Immature natural killer cell (primary cell): ENCODE measurements at regions not wholly inside any gene's neighbourhood (a gene's known extent, or its start where the extent isn't known, plus 50 kb on each side); places are given as distances from the start of the nearest gene placed in this dataset.

Experiments used
- DNase-seq, 3 donors: peaks; one replicate each; pipeline ENCODE4 v3.0.0; 2022; ENCODE audit warnings: mixed read lengths in 1 of 3
- H3K27ac Mint-ChIP-seq, 6 donors: one replicate each; pipeline ENCODE4 v1.8.0; 2020; ENCODE audit warnings: mixed read lengths in 6 of 6, mild to moderate bottlenecking in 5 of 6, inconsistent platforms in 4 of 6, moderate library complexity in 3 of 6
- H3K27me3 Mint-ChIP-seq, 3 donors: one replicate each; pipeline ENCODE4 v1.8.0; 2020 to 2021; ENCODE audit warnings: low read depth in 3 of 3, mild to moderate bottlenecking in 3 of 3, mixed read lengths in 3 of 3, moderate library complexity in 3 of 3, inconsistent platforms in 1 of 3
- H3K36me3 Mint-ChIP-seq, 3 donors: one replicate each; pipeline ENCODE4 v1.8.0; 2020; ENCODE audit warnings: mixed read lengths in 3 of 3, inconsistent platforms in 2 of 3, mild to moderate bottlenecking in 2 of 3
- H3K4me1 Mint-ChIP-seq, 2 donors: one replicate each; pipeline ENCODE4 v1.8.0; 2020; ENCODE audit warnings: inconsistent platforms in 2 of 2, mild to moderate bottlenecking in 2 of 2, mixed read lengths in 2 of 2, moderate library complexity in 1 of 2
- H3K4me3 Mint-ChIP-seq, 5 donors: one replicate each; pipeline ENCODE4 v1.8.0; 2020; ENCODE audit warnings: mild to moderate bottlenecking in 5 of 5, mixed read lengths in 5 of 5, inconsistent platforms in 3 of 5, moderate library complexity in 3 of 5
- H3K9me3 Mint-ChIP-seq, 6 donors: one replicate each; pipeline ENCODE4 v1.8.0; 2020; ENCODE audit warnings: mild to moderate bottlenecking in 6 of 6, mixed read lengths in 6 of 6, inconsistent platforms in 4 of 6, moderate library complexity in 3 of 6

DNA sequence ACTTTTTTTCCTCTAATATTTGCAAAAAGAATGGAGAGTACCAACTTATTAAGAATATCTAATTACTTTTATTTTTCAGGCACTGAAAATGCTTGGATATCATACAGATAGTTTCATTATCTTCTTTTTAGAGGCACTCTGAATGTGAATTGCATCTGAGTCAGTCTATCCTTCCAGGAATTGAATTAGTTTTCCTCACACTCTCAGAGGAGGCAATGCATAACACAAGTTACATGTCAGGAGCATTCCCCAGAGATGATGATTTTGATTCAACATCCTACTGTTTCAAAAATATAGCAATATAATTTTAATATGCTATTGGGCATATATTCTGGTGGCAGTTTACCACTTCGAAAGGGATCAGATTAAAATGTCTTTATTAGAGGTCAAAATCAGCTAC, 1315.4 kb downstream of the PCDH9 start:
- no peaks in the 10 kb centered on the region for H3K4me1 Mint-ChIP-seq
- H3K27ac Mint-ChIP-seq = no peak overlapping the region
- DNase-seq = no peak
- no peaks in the 10 kb centered on the region for H3K36me3 Mint-ChIP-seq
- H3K4me3 Mint-ChIP-seq = no peak overlapping the region
- peaks cover 0 to 9% (median under 1%) of the 10 kb centered on the region in 6 donors for H3K9me3 Mint-ChIP-seq
- H3K27me3 Mint-ChIP-seq = no peaks in the 10 kb centered on the region

DNA sequence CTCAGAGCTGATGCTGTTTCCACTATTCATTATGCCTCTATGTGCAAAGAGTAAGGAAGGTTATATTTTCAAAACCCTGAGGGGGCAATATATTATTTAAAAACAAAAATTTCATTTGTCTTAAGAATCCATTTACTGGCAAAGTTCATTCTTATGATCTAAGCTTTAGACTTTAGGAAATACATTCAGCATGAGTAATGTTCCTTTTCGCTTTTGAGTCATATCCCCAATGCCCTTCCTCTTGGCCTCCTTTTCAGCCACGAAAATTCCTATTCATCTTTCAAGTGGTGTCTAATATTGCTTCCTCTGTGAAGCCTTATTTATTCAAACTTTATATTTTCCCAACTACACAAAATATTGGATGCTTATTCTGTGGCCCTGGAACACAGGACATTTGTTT, 1317.0 kb downstream of the PCDH9 start:
- Mint-ChIP-seq H3K4me3 (no peak overlapping the region), H3K27me3 (no peaks in the 10 kb centered on the region), H3K27ac (no peak overlapping the region), H3K9me3 (peaks cover 0 to 13% (median 5%) of the 10 kb centered on the region in 6 donors), H3K4me1 (no peaks in the 10 kb centered on the region), H3K36me3 (no peaks in the 10 kb centered on the region)
- no peak for DNase-seq

DNA sequence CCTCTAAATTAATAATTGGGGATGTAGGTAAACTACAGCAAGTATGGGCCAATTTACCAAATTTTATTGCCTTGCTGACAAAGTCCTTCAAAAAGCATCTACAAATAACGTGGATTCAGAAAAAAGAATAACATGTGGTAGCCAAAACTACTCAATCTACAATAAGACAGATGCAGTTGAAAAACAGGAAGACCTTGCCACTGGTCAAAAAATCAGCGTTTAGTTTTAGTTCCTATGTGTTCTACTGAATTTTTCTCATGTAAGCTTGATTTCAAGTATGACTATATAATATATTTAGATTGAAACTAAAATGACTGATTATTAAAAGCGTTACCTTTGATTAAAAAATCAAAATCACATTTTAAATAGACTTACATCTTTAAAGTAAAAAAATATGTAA, 1317.6 kb downstream of the PCDH9 start:
- no peaks in the 10 kb centered on the region for H3K4me1 Mint-ChIP-seq
- H3K4me3 Mint-ChIP-seq = no peak overlapping the region
- no peak overlapping the region for H3K27ac Mint-ChIP-seq
- H3K27me3 Mint-ChIP-seq = no peaks in the 10 kb centered on the region
- peaks cover 0 to 17% (median 7%) of the 10 kb centered on the region in 6 donors for H3K9me3 Mint-ChIP-seq
- H3K36me3 Mint-ChIP-seq = no peaks in the 10 kb centered on the region
- DNase-seq = no peak

DNA sequence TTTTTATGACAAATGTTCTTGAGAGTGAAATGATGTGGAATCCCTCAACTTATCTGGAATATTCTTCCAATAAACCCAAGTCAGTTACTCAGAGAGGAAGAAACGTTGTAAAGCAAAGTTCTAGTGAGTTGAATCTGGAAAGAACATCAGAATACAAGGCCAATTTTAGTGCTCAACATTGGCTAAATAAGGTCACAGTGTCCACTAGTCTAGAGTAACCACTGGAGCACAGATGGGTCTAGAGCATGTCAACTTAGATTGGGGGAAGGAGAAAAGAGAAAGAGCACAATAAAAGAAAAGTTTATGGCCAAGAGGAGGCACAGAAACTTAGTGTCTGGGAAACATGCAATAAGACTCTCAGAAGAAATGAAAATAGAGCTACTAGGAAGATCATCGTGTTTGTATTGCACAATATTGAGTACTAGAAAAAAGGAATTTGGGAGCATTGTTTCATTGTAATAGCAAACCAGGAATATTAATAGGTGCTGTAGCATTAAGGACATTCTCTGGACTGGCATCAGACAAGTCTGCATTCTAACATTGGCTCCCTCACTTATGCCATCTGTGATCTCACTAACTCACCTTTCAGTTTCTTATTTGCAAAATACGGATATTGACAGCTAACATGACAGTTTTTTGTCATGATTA, 1318.5 kb downstream of the PCDH9 start:
- Mint-ChIP-seq H3K27ac (no peak overlapping the region), H3K36me3 (no peaks in the 10 kb centered on the region), H3K4me3 (no peak overlapping the region), H3K27me3 (peaks cover 0 to 4% (median 0%) of the 10 kb centered on the region in 3 donors), H3K4me1 (no peaks in the 10 kb centered on the region), H3K9me3 (peaks cover 0 to 17% (median 8%) of the 10 kb centered on the region in 6 donors)
- DNase-seq = no peak

DNA sequence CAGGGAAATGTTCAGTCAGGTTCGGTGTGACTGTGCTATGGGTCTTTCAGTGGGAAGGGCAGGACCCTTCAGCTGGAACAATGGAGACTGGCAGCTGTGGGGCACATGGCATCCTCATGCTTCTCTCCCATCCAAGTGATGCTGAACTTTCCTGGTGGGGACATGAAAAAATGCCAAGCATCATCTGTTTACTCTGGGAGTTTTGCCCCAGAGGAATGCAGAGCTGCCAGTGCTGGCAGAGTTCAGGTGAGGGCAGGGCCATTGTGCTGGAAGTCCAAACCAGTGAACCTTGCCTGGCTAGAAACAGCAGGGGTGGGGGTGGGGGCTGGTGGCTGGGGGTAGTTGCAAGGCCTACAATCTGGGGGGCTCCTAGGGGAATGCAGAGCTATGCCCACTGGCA, 1320.6 kb downstream of the PCDH9 start:
- DNase-seq = no peak
- Mint-ChIP-seq H3K4me3 (no peak overlapping the region), H3K9me3 (peaks cover 0 to 25% (median 9%) of the 10 kb centered on the region in 6 donors), H3K27me3 (peaks cover 0 to 4% (median 0%) of the 10 kb centered on the region in 3 donors), H3K27ac (no peak overlapping the region), H3K4me1 (no peaks in the 10 kb centered on the region), H3K36me3 (no peaks in the 10 kb centered on the region)

DNA sequence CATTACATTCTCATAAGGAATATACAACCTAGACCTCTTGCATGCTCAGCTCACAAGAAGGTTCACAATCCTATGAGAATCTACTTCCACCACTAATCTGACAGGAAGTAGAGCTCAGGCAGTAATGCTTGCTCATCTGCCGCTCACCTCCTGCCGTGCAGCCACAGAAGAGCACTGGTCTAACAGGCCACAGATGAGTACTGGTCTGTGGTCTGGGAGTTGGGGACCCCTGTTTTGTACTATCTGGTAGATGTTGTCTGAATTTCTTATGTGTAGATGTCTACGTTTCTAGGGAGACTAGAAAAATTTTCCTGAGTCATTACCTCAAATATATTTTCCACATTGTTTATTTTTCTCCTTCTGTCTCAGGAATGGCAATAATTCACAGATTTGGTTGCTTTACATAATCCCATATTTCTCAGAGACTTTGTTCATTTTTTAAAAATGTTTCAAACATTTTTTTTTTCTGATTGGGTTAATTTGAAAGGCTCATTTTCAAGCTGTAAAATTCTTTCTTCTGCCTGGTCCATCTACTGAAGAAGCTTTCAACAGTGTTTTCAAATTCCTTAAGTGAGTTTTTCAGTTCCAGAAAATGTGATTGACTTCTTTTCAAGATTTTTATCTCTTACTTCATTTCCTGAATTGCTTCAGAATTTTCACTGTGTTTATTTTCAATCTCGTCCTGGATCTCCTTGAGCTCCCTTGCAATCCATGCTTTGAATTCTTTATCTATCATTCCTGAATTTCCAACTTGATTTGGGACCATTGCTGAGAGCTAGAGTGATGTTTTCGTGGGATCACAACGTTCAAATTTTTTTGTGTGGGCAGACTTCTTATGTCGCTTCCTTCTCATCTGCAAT, 1322.2 kb downstream of the PCDH9 start:
- Mint-ChIP-seq H3K27ac (no peak overlapping the region), H3K9me3 (peaks cover 0 to 25% (median 10%) of the 10 kb centered on the region in 6 donors)

DNA sequence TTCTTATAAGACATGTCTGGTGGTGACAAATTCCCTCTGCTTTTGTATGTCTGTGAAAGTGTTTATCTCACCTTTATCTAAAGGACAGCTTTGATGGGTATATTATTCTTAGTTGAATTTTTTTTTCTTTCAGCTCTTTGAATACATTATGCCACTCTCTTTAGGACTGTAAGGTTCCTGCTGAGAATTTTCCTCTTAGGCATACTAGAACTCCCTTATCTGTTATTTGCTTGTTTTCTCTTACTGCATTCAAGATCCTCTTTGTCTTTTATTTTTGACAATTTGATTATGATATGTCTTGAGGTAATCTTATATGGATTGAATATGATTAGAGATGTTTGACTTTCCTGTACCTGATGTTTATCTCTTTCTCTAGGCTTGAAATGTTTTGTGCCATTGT, 1328.4 kb downstream of the PCDH9 start:
- peaks cover 0 to 2% (median 0%) of the 10 kb centered on the region in 3 donors for H3K27me3 Mint-ChIP-seq
- DNase-seq = no peak
- no peak overlapping the region for H3K27ac Mint-ChIP-seq
- H3K9me3 Mint-ChIP-seq = peaks cover 0 to 27% (median 5%) of the 10 kb centered on the region in 6 donors
- H3K36me3 Mint-ChIP-seq = no peaks in the 10 kb centered on the region
- H3K4me3 Mint-ChIP-seq = no peak overlapping the region
- no peaks in the 10 kb centered on the region for H3K4me1 Mint-ChIP-seq

More for the DNA sequence above, 1322.2 kb downstream of the PCDH9 start:
- Mint-ChIP-seq H3K4me3 (no peak overlapping the region), H3K36me3 (no peaks in the 10 kb centered on the region), H3K4me1 (no peaks in the 10 kb centered on the region), H3K27me3 (peaks cover 0 to 4% (median 0%) of the 10 kb centered on the region in 3 donors)
- DNase-seq = no peak

DNA sequence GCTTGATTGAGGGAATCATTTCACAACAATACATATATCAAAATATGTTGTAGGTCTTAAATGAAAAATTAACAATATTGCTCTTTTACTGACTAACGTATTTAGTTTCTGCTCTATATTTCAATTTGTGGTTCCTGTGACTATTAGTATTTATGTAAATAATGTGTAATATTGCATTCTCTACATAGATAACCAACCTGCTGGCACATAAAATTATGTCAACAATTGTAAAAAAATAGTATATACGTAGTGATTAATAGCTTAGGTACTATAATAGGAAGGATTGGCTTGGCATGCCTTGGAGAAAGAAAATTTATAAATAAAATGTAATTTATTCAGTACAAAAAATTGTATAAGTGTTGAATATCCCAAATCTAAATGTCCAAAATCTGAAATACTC, 1336.1 kb downstream of the PCDH9 start:
- H3K9me3 Mint-ChIP-seq = peaks cover 0 to 11% (median 0%) of the 10 kb centered on the region in 6 donors
- H3K4me1 Mint-ChIP-seq = no peaks in the 10 kb centered on the region
- no peak overlapping the region for H3K4me3 Mint-ChIP-seq
- no peak for DNase-seq
- H3K36me3 Mint-ChIP-seq = no peaks in the 10 kb centered on the region
- H3K27me3 Mint-ChIP-seq = peaks cover 0 to 2% (median 0%) of the 10 kb centered on the region in 3 donors
- no peak overlapping the region for H3K27ac Mint-ChIP-seq

DNA sequence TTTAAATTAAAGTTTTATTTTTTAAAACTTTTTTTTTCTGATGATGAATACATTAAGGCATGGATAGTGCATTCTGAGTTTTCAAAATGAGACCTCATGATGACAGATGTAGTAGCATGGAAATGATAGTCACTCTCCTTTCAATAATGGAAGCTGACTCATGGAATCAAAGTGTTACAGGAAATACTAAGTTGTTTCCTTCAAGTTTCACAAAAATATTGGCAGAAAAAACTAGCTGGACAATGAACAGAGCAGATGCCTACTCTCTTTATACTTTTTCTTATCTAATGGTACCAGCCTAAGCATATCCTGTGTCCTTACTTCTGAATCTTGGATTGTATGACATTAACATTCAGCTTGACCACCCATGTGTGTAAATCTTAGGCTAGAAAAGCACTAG, 1337.3 kb downstream of the PCDH9 start:
- DNase-seq = no peak
- H3K4me1 Mint-ChIP-seq = no peaks in the 10 kb centered on the region
- no peaks in the 10 kb centered on the region for H3K36me3 Mint-ChIP-seq
- H3K4me3 Mint-ChIP-seq = no peak overlapping the region
- H3K27ac Mint-ChIP-seq = no peak overlapping the region
- peaks cover 0 to 7% (median 0%) of the 10 kb centered on the region in 6 donors for H3K9me3 Mint-ChIP-seq
- peaks cover 0 to 2% (median 0%) of the 10 kb centered on the region in 3 donors for H3K27me3 Mint-ChIP-seq

DNA sequence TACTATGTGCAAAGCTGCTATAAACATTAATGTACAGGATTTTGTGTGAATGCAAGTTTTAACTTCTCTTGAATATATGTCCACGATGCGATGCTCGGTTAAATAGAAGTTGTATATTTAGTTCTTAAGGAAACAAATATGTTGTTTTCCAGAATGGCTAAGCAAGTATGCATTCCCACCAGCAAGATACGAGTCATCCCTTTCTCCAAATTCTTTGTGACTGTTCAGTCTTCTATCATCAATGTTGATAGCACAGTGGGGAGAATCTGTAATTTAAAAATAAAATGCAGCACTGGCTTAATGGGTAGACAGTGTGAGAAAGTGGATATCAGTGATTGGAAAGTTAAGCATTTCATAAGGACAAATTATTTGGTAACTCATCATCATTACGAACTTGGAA, 1340.8 kb downstream of the PCDH9 start:
- peaks cover 0 to 4% (median 0%) of the 10 kb centered on the region in 3 donors for H3K27me3 Mint-ChIP-seq
- no peaks in the 10 kb centered on the region for H3K36me3 Mint-ChIP-seq
- H3K4me3 Mint-ChIP-seq = no peak overlapping the region
- H3K9me3 Mint-ChIP-seq = peaks cover 0 to 7% (median 0%) of the 10 kb centered on the region in 6 donors
- no peaks in the 10 kb centered on the region for H3K4me1 Mint-ChIP-seq
- no peak overlapping the region for H3K27ac Mint-ChIP-seq
- no peak for DNase-seq

DNA sequence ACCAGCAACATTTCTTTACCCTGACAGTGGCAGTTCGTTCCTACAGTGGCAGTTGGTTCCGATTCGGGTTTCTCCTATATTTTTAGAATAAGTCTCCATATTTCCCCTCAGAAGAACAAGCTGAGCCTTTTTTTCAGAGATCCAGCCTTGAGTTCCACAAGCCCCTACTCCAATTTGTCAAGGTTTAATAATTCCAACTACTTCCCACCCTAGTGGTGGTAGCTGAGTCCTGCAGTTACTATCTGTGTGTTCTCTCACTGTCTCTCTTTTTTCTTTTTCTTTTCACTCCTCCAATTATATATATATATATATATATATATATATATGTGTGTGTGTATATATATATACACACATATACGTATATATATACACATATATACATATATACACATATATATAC, 1347.3 kb downstream of the PCDH9 start:
- no peak overlapping the region for H3K4me3 Mint-ChIP-seq
- DNase-seq = no peak
- H3K27ac Mint-ChIP-seq = no peak overlapping the region
- H3K4me1 Mint-ChIP-seq = no peaks in the 10 kb centered on the region
- H3K9me3 Mint-ChIP-seq = peaks cover 0 to 11% (median under 1%) of the 10 kb centered on the region in 6 donors
- H3K36me3 Mint-ChIP-seq = no peaks in the 10 kb centered on the region
- H3K27me3 Mint-ChIP-seq = peaks cover 0 to 5% (median 3%) of the 10 kb centered on the region in 3 donors

DNA sequence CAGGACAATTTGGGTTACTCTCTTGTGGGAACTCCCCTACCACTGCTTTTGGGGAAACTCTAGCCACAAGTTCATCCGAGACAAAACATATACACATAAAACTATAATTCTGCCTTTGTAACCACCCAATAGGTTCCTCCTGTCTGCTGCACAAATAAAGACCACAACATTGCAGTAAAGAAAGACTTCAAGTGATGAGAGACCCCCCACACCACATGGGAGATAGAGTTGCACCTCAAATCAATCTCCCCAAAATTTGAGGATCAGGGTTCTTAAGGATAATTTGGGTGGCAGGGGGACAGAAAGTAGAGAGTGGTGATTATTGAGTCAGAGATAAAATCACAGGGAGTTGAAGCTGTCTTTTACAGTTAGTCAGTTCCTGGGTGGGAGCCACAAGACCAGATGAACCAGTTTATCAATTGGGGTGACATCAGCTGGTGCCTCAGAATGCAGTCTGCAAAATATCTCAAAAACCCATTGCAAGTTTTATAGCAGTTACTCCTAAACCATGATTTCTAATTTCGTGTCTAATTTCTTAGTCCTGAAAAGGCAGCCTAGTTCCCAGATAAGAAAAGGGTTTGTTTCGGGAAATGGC, 1348.5 kb downstream of the PCDH9 start:
- Mint-ChIP-seq H3K27me3 (peaks cover 0 to 3% (median 1%) of the 10 kb centered on the region in 3 donors), H3K9me3 (peaks cover 0 to 15% (median 3%) of the 10 kb centered on the region in 6 donors), H3K36me3 (no peaks in the 10 kb centered on the region), H3K27ac (no peak overlapping the region), H3K4me3 (no peak overlapping the region), H3K4me1 (peaks cover 0 to 2% of the 10 kb centered on the region in 2 donors)
- DNase-seq = no peak

DNA sequence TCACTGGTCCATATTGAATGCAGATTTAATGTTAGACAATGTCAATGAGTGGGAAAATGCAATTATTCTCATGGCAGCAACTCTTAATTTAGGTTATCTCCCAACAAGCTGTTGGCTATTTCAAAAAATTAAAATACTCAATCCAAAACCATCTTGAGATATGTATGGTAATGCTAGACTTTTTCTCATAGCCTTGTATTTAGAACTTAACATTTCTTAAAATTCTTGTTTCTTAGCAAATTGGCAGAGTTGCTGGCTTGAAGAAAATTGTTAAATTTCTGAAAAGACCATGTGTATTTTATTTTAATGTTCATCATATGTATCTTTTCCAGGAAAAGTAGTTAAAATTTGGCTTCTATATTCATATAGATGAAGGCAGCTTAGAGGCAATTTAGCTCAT, 1355.1 kb downstream of the PCDH9 start:
- Mint-ChIP-seq H3K27ac (no peak overlapping the region), H3K27me3 (no peaks in the 10 kb centered on the region), H3K4me1 (peaks cover 0 to 2% of the 10 kb centered on the region in 2 donors), H3K9me3 (peaks cover 0 to 15% (median 4%) of the 10 kb centered on the region in 6 donors), H3K36me3 (no peaks in the 10 kb centered on the region), H3K4me3 (no peak overlapping the region)
- DNase-seq = no peak

DNA sequence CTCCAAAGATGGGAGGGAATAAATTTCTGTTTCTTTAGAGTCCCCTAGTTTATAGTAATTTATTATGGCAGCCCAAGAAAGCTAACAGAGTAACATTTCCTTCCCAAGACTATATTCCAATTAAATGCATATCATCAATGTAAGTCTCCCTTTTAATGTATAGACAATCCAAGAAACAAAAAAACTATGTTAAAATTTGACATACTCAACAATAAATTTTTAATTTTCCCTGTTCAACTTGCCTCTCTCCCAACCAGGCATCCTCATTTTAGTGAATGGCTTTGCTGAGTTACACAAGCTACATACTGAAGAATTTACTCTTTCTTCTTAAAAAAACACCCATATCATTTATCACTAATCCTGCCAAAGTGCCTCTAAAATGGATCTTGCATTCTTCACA, 1357.7 kb downstream of the PCDH9 start:
- Mint-ChIP-seq H3K27me3 (no peaks in the 10 kb centered on the region), H3K36me3 (no peaks in the 10 kb centered on the region), H3K4me3 (no peak overlapping the region), H3K27ac (no peak overlapping the region), H3K9me3 (peaks cover 0 to 15% (median 2%) of the 10 kb centered on the region in 6 donors), H3K4me1 (no peaks in the 10 kb centered on the region)
- no peak for DNase-seq
